Heart left ventricle (tissue), 16 donors: ENCODE measurements at regions not wholly inside any gene's neighbourhood (a gene's known extent, or its start where the extent isn't known, plus 50 kb on each side); places are given as distances from the start of the nearest gene placed in this dataset.
"Not testable (repeated sequence)": the region's sequence is repeated elsewhere in the genome, so short reads cannot be mapped to it uniquely, and the experiment has no call there.

Experiments
- ATAC-seq, 4 donors: fragments of 200-7000 bp; cut with Tn5 transposase; one replicate each; pipeline ENCODE4 v1.9.1; 2020 to 2022; ENCODE audit warnings: moderate library complexity in 4 of 4, mild to moderate bottlenecking in 3 of 4, moderate number of reproducible peaks in 1 of 4
- DNase-seq, 5 donors: peaks; one replicate each; pipeline ENCODE4 v3.0.0-alpha.2; 2020
- H3K27ac ChIP-seq, 12 donors: fragments of 200-600 bp; sonication (generic) in 4 of 12; one replicate each; pipeline versions ENCODE4 v1.5.0 to v1.8.0; 2016 to 2022; ENCODE audit warnings: mild to moderate bottlenecking in 2 of 12
- H3K27me3 ChIP-seq, 9 donors: fragments of 200-600 bp; sonication (generic) in 2 of 9; one replicate each; pipeline versions ENCODE4 v1.5.1 to v1.8.0; 2016 to 2022; ENCODE audit warnings: mild to moderate bottlenecking in 3 of 9
- H3K36me3 ChIP-seq, 9 donors: fragments of 200-600 bp; sonication (generic) in 2 of 9; one replicate each; pipeline versions ENCODE4 v1.5.0 to v1.8.0; 2018 to 2022; ENCODE audit warnings: mild to moderate bottlenecking in 2 of 9
- H3K4me1 ChIP-seq, 12 donors: fragments of 200-600 bp; sonication (generic) in 4 of 12; one replicate each; pipeline versions ENCODE4 v1.5.0 to v1.8.0; 2016 to 2022; ENCODE audit warnings: mild to moderate bottlenecking in 3 of 12
- H3K4me3 ChIP-seq, 12 donors: fragments of 200-600 bp; sonication (generic) in 4 of 12; one replicate each; pipeline versions ENCODE4 v1.5.0 to v1.8.0; 2017 to 2022; ENCODE audit warnings: mild to moderate bottlenecking in 9 of 12, moderate library complexity in 4 of 12
- H3K9me3 ChIP-seq, 12 donors: fragments of 200-600 bp; sonication (generic) in 4 of 12; one replicate each; pipeline versions ENCODE4 v1.5.0 to v1.8.0; 2016 to 2022; ENCODE audit warnings: mild to moderate bottlenecking in 1 of 12
- POLR2A ChIP-seq, 2 donors: fragments of 450-650 bp; IDR thresholded peaks; one replicate each; pipeline ENCODE4 v1.6.1; 2017; ENCODE audit warnings: antibody characterized with exemption in 2 of 2, mild to moderate bottlenecking in 2 of 2, moderate library complexity in 2 of 2
- WGBS, 4 donors: extraction: QIAGEN DNeasy Blood & Tissue Kit in 2 of 4; methylation state at CpG; one replicate each; pipeline versions ENCODE4 v1.1.5 to v1.1.7; 2013 to 2018; 5-methylcytosine and 5-hydroxymethylcytosine counted together
- intact Hi-C, 10 donors: fragments of 100-400 bp; cut with DNase I; formaldehyde crosslinking; loops; one replicate each; pipeline versions ENCODE4 v1.11.1 to v1.14.2; 2022
- TF ChIP-seq, protein P1 (sequence below), 12 donors: fragments of 200-600 bp; sonication (generic) in 4 of 12; IDR thresholded peaks; one replicate each; pipeline versions ENCODE4 v1.5.0 to v1.8.0; 2018 to 2022; ENCODE audit warnings: antibody characterized with exemption in 12 of 12, mild to moderate bottlenecking in 5 of 12
- donor health status: ischemic (EF 13 %, LVEDD 7.1; RV severe dilation, severe dysfunction).
- donor health status: healthy with polysubstance abuse.
- donor health status: DM: no; HTN: yes; CAD: no.
- donor health status: DM: no; HTN: no; CAD: no.
- donor health status: ischemic (EF 25% LVEDD 6.9; RV normal size, moderate dysfunction).
- donor health status: ischemic (EF 25% LVEDD 5.7; RV mildly dilated, moderate dysfunction).
- donor health status: healthy.
- donor health status: DM: yes; HTN: yes; CAD: no.
- donor health status: ischemic (EF 35%, LVEDD 5.7; RV mildly dilated, moderate dysfunction).
- donor health status: nonischemic (EF 11% LVEDD 7.7; RV severe dilation, severe dysfunction).
- donor health status: DM: yes; HTN: yes; CAD: no.
- donor health status: PGD.
- donor health status: ischemic (EF 29% LVEDD 5.4; RV normal size, mild dysfunction).
- donor health status: nonischemic (EF 23%, LVEDD 6.1; RV moderate dilation, normal function).

DNA sequence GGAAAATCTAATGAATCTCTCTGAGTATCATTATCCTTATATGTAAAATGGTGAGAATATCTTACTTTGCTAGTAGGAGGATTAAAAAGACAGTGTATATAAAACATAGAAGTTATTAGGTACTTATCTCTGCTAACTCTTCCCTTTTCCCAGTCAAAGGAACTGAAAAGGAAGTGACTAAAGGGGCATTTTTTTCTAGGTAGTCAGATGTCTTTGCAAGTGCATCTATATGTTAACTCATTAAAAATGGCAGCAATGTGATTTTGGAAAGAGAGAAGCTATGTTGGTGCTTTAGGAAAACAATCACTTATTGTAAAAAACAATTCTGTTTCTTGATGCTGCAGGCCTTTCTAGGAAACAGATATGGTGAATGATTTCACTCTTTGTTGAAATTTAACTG is 180.9 kb downstream of the SAMD5 start:
- no peak overlapping the region for H3K4me3 ChIP-seq
- TF ChIP-seq, protein P1, sequence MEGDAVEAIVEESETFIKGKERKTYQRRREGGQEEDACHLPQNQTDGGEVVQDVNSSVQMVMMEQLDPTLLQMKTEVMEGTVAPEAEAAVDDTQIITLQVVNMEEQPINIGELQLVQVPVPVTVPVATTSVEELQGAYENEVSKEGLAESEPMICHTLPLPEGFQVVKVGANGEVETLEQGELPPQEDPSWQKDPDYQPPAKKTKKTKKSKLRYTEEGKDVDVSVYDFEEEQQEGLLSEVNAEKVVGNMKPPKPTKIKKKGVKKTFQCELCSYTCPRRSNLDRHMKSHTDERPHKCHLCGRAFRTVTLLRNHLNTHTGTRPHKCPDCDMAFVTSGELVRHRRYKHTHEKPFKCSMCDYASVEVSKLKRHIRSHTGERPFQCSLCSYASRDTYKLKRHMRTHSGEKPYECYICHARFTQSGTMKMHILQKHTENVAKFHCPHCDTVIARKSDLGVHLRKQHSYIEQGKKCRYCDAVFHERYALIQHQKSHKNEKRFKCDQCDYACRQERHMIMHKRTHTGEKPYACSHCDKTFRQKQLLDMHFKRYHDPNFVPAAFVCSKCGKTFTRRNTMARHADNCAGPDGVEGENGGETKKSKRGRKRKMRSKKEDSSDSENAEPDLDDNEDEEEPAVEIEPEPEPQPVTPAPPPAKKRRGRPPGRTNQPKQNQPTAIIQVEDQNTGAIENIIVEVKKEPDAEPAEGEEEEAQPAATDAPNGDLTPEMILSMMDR (IDR thresholded peaks at IDR 0.05), result no peak
- TF ChIP-seq POLR2A (IDR thresholded peaks at IDR 0.05), result no peak
- intact Hi-C loops, result no loop called here
- no peaks in the 10 kb centered on the region for H3K4me1 ChIP-seq
- H3K27me3 ChIP-seq, result no peaks in the 10 kb centered on the region
- H3K36me3 ChIP-seq, result no peaks in the 10 kb centered on the region
- ATAC-seq, result no peak
- DNase-seq, result no peak
- H3K27ac ChIP-seq, result no peak overlapping the region
- no peaks in the 10 kb centered on the region for H3K9me3 ChIP-seq

DNA sequence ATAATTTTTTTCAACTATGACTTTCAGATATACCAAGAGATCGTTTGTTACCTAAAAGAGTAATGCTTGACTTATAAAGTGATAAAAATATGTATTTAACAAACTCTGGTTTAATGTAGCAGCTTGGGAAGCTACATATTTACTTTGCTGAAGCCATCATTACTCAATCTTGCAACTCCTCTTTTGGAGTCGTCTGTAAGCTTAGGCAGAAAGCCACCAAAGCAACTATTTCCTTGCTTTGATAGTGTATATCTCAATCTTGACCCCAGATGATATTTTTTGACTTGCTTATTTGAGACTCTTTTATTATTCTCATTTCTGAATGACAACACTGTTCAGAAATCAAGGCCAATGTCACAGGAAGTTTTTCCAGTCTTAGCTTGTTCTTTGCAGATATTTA is 183.0 kb downstream of the SAMD5 start:
- no peaks in the 10 kb centered on the region for H3K9me3 ChIP-seq
- no peaks in the 10 kb centered on the region for H3K36me3 ChIP-seq
- intact Hi-C loops, result no loop called here
- no peak overlapping the region for H3K4me3 ChIP-seq
- no peak for TF ChIP-seq POLR2A (IDR thresholded peaks at IDR 0.05)
- TF ChIP-seq, protein P1 (IDR thresholded peaks at IDR 0.05), result no peak
- no peak for ATAC-seq
- 49 to 61% (median 55%) methylated on average over 2 of the region's 2 CpGs for WGBS, 4 donors
- H3K4me1 ChIP-seq, result no peaks in the 10 kb centered on the region
- H3K27me3 ChIP-seq, result no peaks in the 10 kb centered on the region
- H3K27ac ChIP-seq, result no peak overlapping the region
- no peak for DNase-seq

DNA sequence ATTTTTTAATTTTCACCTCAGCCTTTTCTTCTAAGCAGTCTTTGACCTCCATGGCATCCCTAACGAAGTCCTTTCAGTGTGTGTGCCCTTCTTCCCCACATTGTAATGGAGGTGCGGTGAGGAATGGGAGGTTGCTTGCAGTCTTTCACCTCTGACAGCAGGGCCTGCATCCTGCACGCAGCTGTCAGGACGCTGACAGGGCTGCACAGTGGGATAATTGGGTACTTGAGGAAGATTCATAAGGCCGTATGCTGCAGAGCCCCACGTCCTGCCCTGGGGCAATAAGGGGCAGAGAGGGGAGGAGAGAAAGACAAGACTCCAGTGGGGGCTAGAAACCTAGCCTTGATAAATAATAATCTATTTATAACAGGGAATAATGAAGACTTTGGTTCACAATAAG is 184.7 kb downstream of the SAMD5 start:
- Histone ChIP-seq H3K27me3 (no peaks in the 10 kb centered on the region), H3K27ac (no peak overlapping the region), H3K4me1 (no peaks in the 10 kb centered on the region), H3K9me3 (no peaks in the 10 kb centered on the region), H3K4me3 (no peak overlapping the region), H3K36me3 (no peaks in the 10 kb centered on the region)
- intact Hi-C loops, result no loop called here
- TF ChIP-seq, protein P1 (IDR thresholded peaks at IDR 0.05), result no peak
- TF ChIP-seq POLR2A (IDR thresholded peaks at IDR 0.05), result no peak
- 85 to 89% (median 87%) methylated on average over 6 of the region's 6 CpGs for WGBS, 4 donors
- no peak for ATAC-seq
- no peak for DNase-seq

DNA sequence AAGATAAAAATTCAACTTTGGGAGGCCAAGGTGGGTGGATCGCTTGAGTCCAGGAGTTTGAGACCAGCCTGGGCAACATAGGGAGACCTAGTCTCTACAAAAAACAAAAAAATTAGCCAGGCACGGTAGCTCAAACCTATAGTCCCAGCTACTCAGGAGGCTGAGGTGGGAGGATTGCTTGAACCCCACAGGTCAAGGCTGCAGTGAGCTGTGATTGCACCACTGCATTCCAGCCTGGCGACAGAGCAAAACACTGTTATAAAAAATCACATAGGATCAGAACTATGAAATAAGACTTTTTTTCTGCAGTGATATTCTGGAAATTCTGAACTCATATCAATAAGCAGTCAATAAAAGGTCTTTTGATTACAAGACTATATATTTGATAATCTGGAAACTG is 186.1 kb downstream of the SAMD5 start:
- intact Hi-C loops, result not testable (repeated sequence)
- whole genome bisulfite sequencing, 4 donors, result 85 to 98% (median 89%) methylated on average over 3 of the region's 3 CpGs

DNA sequence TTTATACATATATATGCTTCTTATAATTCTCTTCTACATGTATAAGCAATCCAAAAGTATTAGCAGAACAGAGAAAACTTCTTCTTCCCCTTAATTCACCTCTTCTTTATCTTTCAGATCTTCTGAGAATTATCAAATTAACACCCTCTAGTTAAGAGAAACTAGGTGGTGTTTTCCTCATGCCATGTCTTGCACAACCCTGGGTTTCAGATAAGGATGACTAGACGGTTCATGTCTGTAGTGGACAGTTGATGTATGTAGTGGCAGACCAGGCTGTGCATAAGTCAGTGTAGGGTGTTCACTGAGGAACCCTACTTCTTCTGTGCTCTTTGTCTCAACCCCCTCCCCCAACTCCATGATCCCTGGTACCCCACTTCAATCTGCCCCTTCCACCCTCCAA is 187.3 kb downstream of the SAMD5 start:
- Histone ChIP-seq H3K27ac (no peak overlapping the region), H3K4me1 (peaks cover 0 to 14% (median 0%) of the 10 kb centered on the region in 12 donors), H3K9me3 (no peaks in the 10 kb centered on the region), H3K4me3 (no peak overlapping the region), H3K27me3 (no peaks in the 10 kb centered on the region), H3K36me3 (no peaks in the 10 kb centered on the region)
- DNase-seq (no peak), ATAC-seq (no peak)
- no peak for TF ChIP-seq POLR2A (IDR thresholded peaks at IDR 0.05)
- TF ChIP-seq, protein P1 (IDR thresholded peaks at IDR 0.05), result no peak
- intact Hi-C loops, result no loop called here
- 70 to 87% (median 80%) methylated on average over 1 of the region's 1 CpG for WGBS, 4 donors

More for the DNA sequence above, 186.1 kb downstream of the SAMD5 start:
- H3K4me3 ChIP-seq, H3K9me3 ChIP-seq, DNase-seq, H3K4me1 ChIP-seq, H3K27me3 ChIP-seq, H3K27ac ChIP-seq, ATAC-seq, H3K36me3 ChIP-seq: not testable (repeated sequence)
